Esophagus (tissue), 2 donors: ENCODE measurements at regions not wholly inside any gene's neighbourhood (a gene's known extent, or its start where the extent isn't known, plus 50 kb on each side); places are given as distances from the start of the nearest gene placed in this dataset.

Experiments used
- H3K27ac ChIP-seq, 2 donors: one replicate each; pipeline ENCODE4 v1.5.1; 2013; ENCODE audit warnings: low read depth in 2 of 2, mild to moderate bottlenecking in 2 of 2, inconsistent platforms in 1 of 2, low read length in 1 of 2, moderate library complexity in 1 of 2
- H3K27me3 ChIP-seq, 2 donors: one replicate each; pipeline ENCODE4 v1.6.1; 2013; ENCODE audit warnings: low read length in 2 of 2, control low read depth in 1 of 2, mild to moderate bottlenecking in 1 of 2; ENCODE audit not compliant: insufficient read depth in 2 of 2, control insufficient read depth in 1 of 2
- H3K36me3 ChIP-seq, 2 donors: one replicate each; pipeline ENCODE4 v1.6.1; 2013; ENCODE audit warnings: low read length in 1 of 2; ENCODE audit not compliant: control insufficient read depth in 2 of 2, insufficient read depth in 2 of 2
- H3K4me1 ChIP-seq, 2 donors: one replicate each; pipeline ENCODE4 v1.6.1; 2013; ENCODE audit warnings: low read length in 1 of 2; ENCODE audit not compliant: control insufficient read depth in 2 of 2, insufficient read depth in 2 of 2
- H3K4me3 ChIP-seq, 2 donors: one replicate each; pipeline ENCODE4 v1.5.1; 2013; ENCODE audit warnings: low read length in 2 of 2, mild to moderate bottlenecking in 2 of 2, low read depth in 1 of 2, moderate library complexity in 1 of 2
- H3K9me3 ChIP-seq, 2 donors: one replicate each; pipeline ENCODE4 v1.6.1; 2013; ENCODE audit warnings: mild to moderate bottlenecking in 2 of 2, low read depth in 1 of 2, low read length in 1 of 2, moderate library complexity in 1 of 2; ENCODE audit not compliant: control insufficient read depth in 2 of 2, insufficient read depth in 1 of 2
- WGBS, 2 donors: extraction: QIAGEN DNeasy Blood & Tissue Kit; methylation state at CpG; one replicate each; pipeline ENCODE4 v1.1.7; 2013; 5-methylcytosine and 5-hydroxymethylcytosine counted together
- donor health status: healthy with polysubstance abuse.
- donor health status: Bipolar disorder and iron deficiency.

DNA sequence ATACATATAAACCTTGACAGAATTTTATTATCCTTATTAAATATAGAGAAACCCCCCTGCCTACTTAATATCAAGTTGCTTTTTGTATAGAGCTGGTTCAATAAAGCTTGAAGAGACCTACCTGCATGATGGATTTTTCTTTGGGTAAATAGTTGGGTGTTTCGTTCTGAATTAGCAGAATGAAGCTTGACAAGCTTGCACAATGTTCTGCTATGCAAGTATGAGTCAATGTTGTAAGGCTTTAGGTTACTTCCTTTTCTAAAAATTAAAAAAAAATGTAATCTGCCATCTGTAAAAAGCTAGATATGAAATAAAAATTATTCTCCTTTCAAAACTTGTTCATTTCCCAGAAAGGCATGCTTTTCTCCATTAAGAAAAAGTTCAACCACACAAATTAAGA lies 1662.6 kb upstream of the SEL1L start:
- H3K4me1 ChIP-seq, result no peaks in the 10 kb centered on the region
- no peaks in the 10 kb centered on the region for H3K27me3 ChIP-seq
- 39% methylated on average over 1 of the region's 1 CpG for WGBS, 2 donors
- H3K36me3 ChIP-seq, result no peaks in the 10 kb centered on the region
- H3K27ac ChIP-seq, result no peak overlapping the region
- H3K4me3 ChIP-seq, result no peak overlapping the region
- H3K9me3 ChIP-seq, result no peaks in the 10 kb centered on the region

DNA sequence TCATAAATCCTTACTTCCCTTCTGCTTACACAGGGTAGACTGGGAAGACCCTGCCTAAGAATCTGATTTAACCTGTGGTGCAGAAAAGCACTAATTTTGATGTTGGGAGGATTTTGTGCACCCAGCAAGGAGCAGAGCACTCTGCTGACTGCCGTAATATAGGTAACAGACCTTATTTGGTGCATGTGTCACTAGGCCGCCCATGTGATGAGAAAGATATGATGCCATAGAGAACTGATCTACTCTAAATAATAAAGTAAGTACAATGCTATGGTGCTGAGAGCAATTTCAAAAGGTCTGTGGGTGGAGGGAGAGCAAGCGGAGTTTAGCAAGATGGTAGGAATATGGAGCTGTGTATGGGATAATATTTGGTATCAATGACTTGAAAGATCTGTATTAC lies 1663.6 kb upstream of the SEL1L start:
- H3K4me1 ChIP-seq, result no peaks in the 10 kb centered on the region
- no peaks in the 10 kb centered on the region for H3K36me3 ChIP-seq
- no peak overlapping the region for H3K4me3 ChIP-seq
- 64% methylated on average over 3 of the region's 3 CpGs for WGBS, 2 donors
- no peaks in the 10 kb centered on the region for H3K27me3 ChIP-seq
- no peaks in the 10 kb centered on the region for H3K9me3 ChIP-seq
- no peak overlapping the region for H3K27ac ChIP-seq

DNA sequence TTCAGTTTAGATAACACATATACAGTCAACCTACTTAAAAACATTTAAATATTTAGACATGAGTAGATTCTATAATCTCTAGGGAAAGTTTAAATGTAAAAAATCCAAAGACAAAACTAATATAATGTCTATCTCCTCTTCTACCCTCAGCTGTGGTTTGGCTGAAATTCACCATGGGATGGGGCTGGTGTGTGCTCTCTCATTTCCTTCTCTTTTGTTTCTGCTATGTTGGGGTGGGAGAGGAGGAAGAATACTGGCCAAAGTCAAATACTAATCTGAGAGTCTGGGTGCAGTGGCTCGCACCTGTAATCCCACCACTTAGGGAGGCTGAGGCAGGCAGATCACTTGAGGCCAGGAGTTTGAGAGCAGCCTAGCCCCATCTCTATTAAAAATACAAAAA lies 1673.9 kb upstream of the SEL1L start:
- 87 to 95% methylated on average over 1 of the region's 1 CpG for WGBS, 2 donors
- Histone ChIP-seq H3K4me3 (no peak overlapping the region), H3K9me3 (no peaks in the 10 kb centered on the region), H3K27me3 (no peaks in the 10 kb centered on the region), H3K27ac (no peak overlapping the region), H3K4me1 (no peaks in the 10 kb centered on the region), H3K36me3 (no peaks in the 10 kb centered on the region)

GRCh38 chr14:83208341-83208740 lies 1674.7 kb upstream of the SEL1L start:
- Histone ChIP-seq H3K4me1 (no peaks in the 10 kb centered on the region), H3K4me3 (no peak overlapping the region), H3K9me3 (no peaks in the 10 kb centered on the region), H3K36me3 (no peaks in the 10 kb centered on the region), H3K27ac (no peak overlapping the region), H3K27me3 (no peaks in the 10 kb centered on the region)
- WGBS, 2 donors, result 58 to 69% methylated on average over 1 of the region's 1 CpG

DNA sequence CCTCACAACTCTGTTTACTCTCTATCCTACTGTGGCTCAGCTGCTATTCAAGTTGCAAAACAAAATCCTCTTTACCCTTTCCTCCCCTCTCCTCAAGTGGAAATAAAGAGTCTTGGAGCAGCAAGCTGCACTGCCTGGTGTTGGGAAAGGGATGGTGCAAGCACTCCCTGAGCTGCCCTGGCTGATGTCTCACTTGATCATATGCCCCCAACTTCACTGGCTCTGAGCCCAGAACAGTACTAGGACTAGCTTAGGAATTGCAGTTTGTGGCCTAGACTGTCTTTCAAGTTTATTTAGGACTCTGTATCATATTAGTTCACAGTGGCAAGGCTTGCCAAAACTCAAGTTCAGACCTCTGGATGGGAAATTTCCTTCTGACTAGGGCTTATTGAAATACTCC lies 1683.8 kb upstream of the SEL1L start:
- no peaks in the 10 kb centered on the region for H3K4me1 ChIP-seq
- H3K4me3 ChIP-seq, result no peak overlapping the region
- no peak overlapping the region for H3K27ac ChIP-seq
- H3K36me3 ChIP-seq, result no peaks in the 10 kb centered on the region
- H3K9me3 ChIP-seq, result no peaks in the 10 kb centered on the region
- no peaks in the 10 kb centered on the region for H3K27me3 ChIP-seq

DNA sequence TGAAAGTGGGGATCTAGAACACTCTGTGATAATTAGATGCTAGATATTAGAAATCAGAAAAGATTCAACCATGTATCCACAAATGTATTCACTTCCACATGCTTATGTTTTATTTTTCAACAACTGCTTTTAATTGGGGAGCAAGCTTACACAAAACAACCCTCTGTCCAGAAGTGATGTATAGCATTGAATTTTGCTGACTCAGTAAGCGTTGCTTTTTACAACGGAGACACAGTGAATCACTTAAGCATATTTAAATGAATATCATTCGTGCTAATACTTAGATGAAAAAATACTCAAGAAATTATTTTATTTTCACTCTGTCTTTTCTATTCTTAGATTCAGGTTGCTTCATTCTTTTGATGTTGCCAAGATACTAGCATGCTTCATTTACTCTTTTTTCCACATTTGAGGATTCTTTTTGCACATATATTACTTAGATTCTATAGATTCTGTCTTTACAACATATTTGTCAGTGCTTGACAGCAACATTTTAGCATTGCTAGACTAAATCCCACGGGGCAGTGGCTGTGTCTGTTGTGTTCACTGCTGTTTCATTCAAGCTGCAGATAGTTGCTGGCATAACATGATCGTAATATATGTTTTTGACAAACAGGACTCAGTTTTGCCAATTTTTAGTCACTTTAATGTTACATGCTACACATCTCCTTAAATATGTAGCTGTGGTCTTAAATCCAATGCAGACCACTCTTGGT lies 1714.4 kb upstream of the SEL1L start:
- Histone ChIP-seq H3K27me3 (no peaks in the 10 kb centered on the region), H3K9me3 (peaks cover 0 to 2% of the 10 kb centered on the region in 2 donors), H3K4me1 (no peaks in the 10 kb centered on the region), H3K36me3 (no peaks in the 10 kb centered on the region), H3K27ac (no peak overlapping the region), H3K4me3 (no peak overlapping the region)
- WGBS, 2 donors, result 59 to 64% methylated on average over 5 of the region's 5 CpGs

- no peaks in the 10 kb centered on the region for H3K4me1 ChIP-seq
- H3K4me3 ChIP-seq, result no peak overlapping the region
- no peaks in the 10 kb centered on the region for H3K9me3 ChIP-seq
- 80 to 83% methylated on average over 2 of the region's 2 CpGs for WGBS, 2 donors
- H3K36me3 ChIP-seq, result no peaks in the 10 kb centered on the region
- H3K27me3 ChIP-seq, result no peaks in the 10 kb centered on the region
- no peak overlapping the region for H3K27ac ChIP-seq
These were observed 1717.7 kb upstream of the SEL1L start for GRCh38 chr14:83251402-83251801.

DNA sequence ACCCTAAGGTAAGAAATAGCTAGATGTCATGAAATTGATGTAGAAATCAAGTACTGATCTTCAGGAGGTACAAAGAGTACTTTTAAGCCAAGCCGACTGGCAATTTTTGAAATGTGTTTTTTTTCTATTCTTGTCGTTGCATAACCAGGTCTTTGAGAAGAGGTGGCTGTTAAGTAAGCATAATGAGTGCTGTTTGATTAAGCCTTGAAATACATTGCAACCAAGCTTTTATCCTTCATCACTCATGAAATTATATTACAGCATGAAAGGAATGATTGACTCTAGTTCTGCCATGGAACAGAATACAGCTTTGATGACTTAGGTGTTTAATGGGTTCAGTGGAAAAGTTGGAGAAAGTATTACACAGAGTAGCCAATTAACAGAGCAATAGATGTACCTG lies 1720.2 kb upstream of the SEL1L start:
- H3K27ac ChIP-seq, result no peak overlapping the region
- 71 to 77% methylated on average over 2 of the region's 2 CpGs for WGBS, 2 donors

DNA sequence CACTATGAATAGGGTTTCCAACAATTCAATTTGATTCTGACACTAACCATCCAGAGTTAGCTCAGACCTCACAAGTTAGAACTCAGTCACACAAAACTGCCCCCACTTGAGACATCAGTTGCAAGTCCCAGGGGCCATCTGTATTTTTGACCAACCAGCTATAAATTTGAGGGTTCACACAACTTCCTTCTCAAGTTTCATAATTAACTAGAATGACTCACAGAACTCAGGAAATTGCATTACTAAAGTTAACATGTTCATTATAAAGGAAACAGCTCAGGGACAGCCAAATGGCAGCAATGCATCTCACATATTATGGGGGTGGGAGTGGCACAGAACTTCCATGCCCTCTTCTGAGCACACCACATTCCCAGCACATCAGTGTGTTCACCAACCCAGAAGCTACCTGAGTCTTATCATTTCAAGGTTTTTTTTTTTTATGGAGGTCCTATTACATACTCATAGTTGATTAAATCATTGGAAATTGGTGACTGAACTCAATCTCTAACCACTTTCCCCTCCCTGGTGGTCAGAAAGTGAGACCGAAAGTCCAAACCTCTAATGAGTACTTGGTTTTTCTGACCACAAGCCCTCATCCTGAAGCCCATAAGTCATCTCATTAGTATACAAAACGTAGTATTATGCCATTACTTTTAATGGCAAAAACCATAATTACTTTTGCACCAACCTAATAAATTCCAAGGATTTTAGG lies 1721.5 kb upstream of the SEL1L start:
- WGBS, 2 donors, result 72 to 85% methylated on average over 2 of the region's 2 CpGs

More for the DNA sequence above, 1720.2 kb upstream of the SEL1L start:
- Histone ChIP-seq H3K4me3 (no peak overlapping the region), H3K9me3 (no peaks in the 10 kb centered on the region), H3K36me3 (no peaks in the 10 kb centered on the region), H3K4me1 (no peaks in the 10 kb centered on the region), H3K27me3 (no peaks in the 10 kb centered on the region)

GRCh38 chr14:83255727-83256090 lies 1722.1 kb upstream of the SEL1L start:
- WGBS, 2 donors, result 84 to 92% methylated on average over 1 of the region's 1 CpG
- no peaks in the 10 kb centered on the region for H3K36me3 ChIP-seq
- H3K27me3 ChIP-seq, result no peaks in the 10 kb centered on the region
- H3K9me3 ChIP-seq, result no peaks in the 10 kb centered on the region
- H3K4me1 ChIP-seq, result no peaks in the 10 kb centered on the region
- H3K27ac ChIP-seq, result no peak overlapping the region
- H3K4me3 ChIP-seq, result no peak overlapping the region

More for the DNA sequence above, 1721.5 kb upstream of the SEL1L start:
- Histone ChIP-seq H3K4me1 (no peaks in the 10 kb centered on the region), H3K36me3 (no peaks in the 10 kb centered on the region), H3K27ac (no peak overlapping the region), H3K4me3 (no peak overlapping the region), H3K27me3 (no peaks in the 10 kb centered on the region), H3K9me3 (no peaks in the 10 kb centered on the region)
